AG09309 (cell line): ENCODE measurements at regions not wholly inside any gene's neighbourhood (a gene's known extent, or its start where the extent isn't known, plus 50 kb on each side); places are given as distances from the start of the nearest gene placed in this dataset.

Experiments
- DNase-seq: peaks from one replicate; pipeline ENCODE4 v3.0.0-alpha.2; 2010; ENCODE audit warnings: low read depth
- H3K4me3 ChIP-seq: 2 replicates; pipeline ENCODE4 v1.5.1; 2011; ENCODE audit warnings: mild to moderate bottlenecking, low read depth, low read length, moderate library complexity; ENCODE audit not compliant: control insufficient read depth
- TF ChIP-seq, protein P1 (sequence below): IDR thresholded peaks from 2 replicates; pipeline ENCODE4 v1.5.1; 2011; ENCODE audit warnings: mild to moderate bottlenecking, low read depth, low read length, inconsistent platforms; ENCODE audit not compliant: insufficient read depth, control insufficient read depth; ENCODE audit errors: missing control alignments

DNA sequence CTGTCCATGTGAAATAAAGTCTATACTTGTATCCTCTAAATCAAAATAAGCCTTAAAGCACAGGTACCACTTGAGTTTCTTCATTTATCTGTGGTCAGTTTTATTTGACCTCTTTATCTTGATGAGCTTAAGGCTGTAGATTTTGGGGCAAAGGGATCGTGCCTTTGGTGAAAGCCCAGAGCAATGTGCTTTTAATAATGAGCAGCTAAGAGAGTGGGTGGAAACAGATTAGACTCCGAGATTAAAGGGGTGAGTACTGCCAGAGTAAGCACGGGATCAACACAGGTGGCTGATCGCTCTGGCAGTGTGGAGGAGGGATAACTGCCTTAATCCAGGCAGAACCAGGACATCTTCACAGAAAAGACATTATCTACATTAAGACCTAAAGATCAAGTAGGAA, 280.4 kb downstream of the TDRD15 start:
- TF ChIP-seq, protein P1, sequence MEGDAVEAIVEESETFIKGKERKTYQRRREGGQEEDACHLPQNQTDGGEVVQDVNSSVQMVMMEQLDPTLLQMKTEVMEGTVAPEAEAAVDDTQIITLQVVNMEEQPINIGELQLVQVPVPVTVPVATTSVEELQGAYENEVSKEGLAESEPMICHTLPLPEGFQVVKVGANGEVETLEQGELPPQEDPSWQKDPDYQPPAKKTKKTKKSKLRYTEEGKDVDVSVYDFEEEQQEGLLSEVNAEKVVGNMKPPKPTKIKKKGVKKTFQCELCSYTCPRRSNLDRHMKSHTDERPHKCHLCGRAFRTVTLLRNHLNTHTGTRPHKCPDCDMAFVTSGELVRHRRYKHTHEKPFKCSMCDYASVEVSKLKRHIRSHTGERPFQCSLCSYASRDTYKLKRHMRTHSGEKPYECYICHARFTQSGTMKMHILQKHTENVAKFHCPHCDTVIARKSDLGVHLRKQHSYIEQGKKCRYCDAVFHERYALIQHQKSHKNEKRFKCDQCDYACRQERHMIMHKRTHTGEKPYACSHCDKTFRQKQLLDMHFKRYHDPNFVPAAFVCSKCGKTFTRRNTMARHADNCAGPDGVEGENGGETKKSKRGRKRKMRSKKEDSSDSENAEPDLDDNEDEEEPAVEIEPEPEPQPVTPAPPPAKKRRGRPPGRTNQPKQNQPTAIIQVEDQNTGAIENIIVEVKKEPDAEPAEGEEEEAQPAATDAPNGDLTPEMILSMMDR, result no peak
- H3K4me3 ChIP-seq, result no peak overlapping the region
- DNase-seq, result no peak

DNA sequence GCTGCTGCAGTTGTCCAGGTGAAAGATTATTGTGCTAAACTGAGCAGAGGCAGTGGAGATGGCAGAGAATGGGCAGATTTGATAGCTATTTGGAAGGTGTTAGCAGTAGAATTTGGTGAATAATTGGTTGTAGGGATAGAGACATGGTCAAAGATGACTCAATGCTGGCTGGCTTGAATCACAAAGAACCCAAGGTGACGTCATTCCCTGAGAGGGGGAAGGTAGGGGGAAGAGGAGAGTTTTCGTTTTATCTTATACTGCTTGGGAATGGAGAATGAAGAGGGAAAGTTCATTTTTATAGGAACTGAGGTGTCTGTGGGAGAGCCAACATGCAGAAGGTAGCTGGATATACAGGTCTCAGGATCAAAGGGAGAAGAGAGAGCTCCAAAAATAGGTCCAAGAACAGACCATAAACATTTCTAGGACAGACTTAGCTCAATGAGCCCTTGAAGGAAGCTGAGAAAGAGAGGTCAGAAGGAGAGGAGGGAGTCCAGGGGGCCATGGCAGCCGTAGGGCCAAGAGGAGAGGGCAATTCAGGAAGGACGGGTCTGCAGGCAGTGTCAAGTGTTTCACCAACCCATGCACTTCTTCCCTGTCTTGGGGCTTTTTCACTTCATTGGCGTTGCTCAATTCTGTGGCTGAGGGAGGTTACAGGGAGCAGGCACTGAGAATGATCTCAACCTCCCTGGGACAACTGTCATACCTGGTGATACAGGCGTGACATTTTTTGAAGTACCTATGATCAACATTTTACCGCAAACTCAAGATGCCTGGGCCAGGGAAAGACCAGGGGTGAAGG, 281.3 kb downstream of the TDRD15 start:
- no peak overlapping the region for H3K4me3 ChIP-seq
- DNase-seq, result no peak
- TF ChIP-seq, protein P1, result no peak

DNA sequence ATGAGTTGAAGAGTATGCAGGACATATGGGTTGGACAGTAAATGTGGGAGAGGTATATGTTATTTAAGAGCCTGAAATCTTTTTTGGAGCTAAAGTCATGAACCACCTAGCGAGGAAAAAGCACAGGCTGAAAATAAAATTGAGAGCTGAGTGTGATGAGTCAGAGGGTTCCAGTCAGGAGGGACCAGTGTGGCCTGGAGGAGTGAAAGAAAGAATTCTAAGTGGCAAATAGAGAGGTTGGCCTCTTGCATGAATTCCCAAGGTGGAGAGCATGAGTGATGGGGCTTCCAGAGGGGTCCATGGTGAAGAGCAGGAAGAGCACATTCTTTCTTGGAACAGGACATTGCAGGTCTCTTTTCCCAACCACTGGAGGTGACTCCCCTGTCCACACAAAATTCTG, 282.6 kb downstream of the TDRD15 start:
- TF ChIP-seq, protein P1, result no peak
- no peak for DNase-seq
- H3K4me3 ChIP-seq, result no peak overlapping the region

DNA sequence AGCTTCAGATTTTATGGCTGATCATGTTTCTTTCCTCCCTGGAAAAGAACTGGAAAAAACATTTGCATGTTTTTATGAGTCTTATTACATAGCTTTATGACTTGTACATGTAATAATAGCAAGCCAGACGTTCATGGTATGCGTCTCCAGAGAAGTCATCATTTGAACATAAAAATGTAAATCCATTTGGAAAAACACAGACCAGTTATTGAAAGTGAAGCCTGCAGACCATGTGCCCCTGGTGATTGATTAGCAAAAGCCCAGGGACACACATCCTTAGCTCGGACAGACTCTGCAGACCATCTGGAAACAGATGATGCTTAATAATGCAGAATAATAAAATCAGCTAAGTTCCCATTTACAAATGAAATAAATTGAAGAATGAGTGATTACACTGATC, 283.1 kb downstream of the TDRD15 start:
- no peak overlapping the region for H3K4me3 ChIP-seq
- no peak for DNase-seq
- TF ChIP-seq, protein P1, result no peak

DNA sequence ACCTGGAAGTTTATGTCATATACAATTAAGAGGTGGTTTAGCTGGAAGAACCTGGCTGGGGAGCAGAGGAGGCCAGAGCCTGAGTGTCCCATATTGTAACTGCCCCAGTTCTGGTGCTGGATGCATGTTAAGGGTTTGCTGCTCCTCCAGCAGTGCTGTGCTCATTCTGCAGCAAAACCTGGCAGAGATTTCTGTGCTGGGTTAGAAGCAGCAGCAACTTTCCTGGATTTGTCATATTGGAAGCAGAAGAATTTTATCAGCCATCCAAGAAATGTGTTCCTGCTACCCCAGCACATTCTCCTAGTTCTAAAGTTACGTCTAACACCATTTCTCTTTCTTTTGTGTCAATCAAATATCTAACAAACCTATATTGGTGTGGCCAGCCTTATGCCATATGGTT, 284.1 kb downstream of the TDRD15 start:
- no peak for DNase-seq
- TF ChIP-seq, protein P1, result no peak
- H3K4me3 ChIP-seq, result no peak overlapping the region

DNA sequence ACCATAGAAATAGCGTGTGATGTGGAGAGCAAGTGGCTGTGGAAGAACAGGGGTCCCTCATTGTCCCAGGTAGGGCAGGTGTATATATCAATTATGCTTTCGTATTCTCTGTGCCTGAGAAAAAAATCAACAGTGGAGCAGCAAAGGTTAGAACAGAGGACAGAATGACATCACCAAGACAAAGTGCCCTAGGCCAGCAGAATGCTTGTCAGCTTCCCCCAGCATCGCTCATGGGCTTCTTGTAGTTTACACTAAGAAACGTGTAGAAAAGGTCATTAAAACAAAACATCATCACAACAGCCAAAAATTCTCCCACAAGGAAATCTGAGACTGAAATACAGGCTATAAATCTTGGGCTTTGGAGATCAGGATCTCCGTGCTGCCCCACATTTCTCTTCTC, 288.0 kb downstream of the TDRD15 start:
- no peak overlapping the region for H3K4me3 ChIP-seq
- no peak for DNase-seq
- TF ChIP-seq, protein P1, result no peak
